CD4-positive, alpha-beta T cell (primary cell): ENCODE measurements at regions not wholly inside any gene's neighbourhood (a gene's known extent, or its start where the extent isn't known, plus 50 kb on each side); places are given as distances from the start of the nearest gene placed in this dataset.

Experiments used
- ATAC-seq: fragments of 200-7000 bp; cut with Tn5 transposase; one replicate; pipeline ENCODE4 v1.10.0; 2022; ENCODE audit warnings: mild to moderate bottlenecking; ENCODE audit not compliant: poor library complexity
- CTCF ChIA-PET: fragments of 350-600 bp; sonication (Branson Sonifier 250); formaldehyde crosslinking; loops from one replicate; lab custom pipeline; 2021; ENCODE audit warnings: antibody characterized with exemption, inconsistent platforms; lab: Charles Lee
- POLR2A ChIA-PET: fragments of 350-600 bp; sonication (Branson Sonifier 250); formaldehyde crosslinking; loops from one replicate; lab custom pipeline; 2021; ENCODE audit warnings: antibody characterized with exemption, inconsistent platforms; lab: Charles Lee
- DNase-seq, 14 experiments: peaks; one replicate each; pipeline ENCODE4 v3.0.0-alpha.2; 2013 to 2020; ENCODE audit warnings: mixed read lengths in 2 of 14
- H3K27ac ChIP-seq, 2 donors: one replicate each; pipeline versions ENCODE4 v1.5.1 to v1.7.0; 2013; ENCODE audit warnings: low read length in 2 of 2, low read depth in 1 of 2, mild to moderate bottlenecking in 1 of 2
- H3K27me3 ChIP-seq, 2 experiments: 1 replicate in 1 of 2; 2 replicates in 1 of 2; pipeline versions ENCODE4 v1.6.1 to v1.7.0; 2013; ENCODE audit warnings: low read length in 2 of 2, control low read depth in 1 of 2, mild to moderate bottlenecking in 1 of 2, moderate library complexity in 1 of 2; ENCODE audit not compliant: insufficient read depth in 2 of 2, control insufficient read depth in 1 of 2
- H3K36me3 ChIP-seq: one replicate; pipeline ENCODE4 v1.6.1; 2013; ENCODE audit warnings: low read length, control low read depth; ENCODE audit not compliant: insufficient read depth
- H3K4me1 ChIP-seq: one replicate; pipeline ENCODE4 v1.6.1; 2013; ENCODE audit warnings: low read length, control low read depth; ENCODE audit not compliant: insufficient read depth
- H3K4me3 ChIP-seq: one replicate; pipeline ENCODE4 v1.5.1; 2013; ENCODE audit warnings: mild to moderate bottlenecking, low read length, moderate library complexity
- H3K9me3 ChIP-seq, 2 experiments: 1 replicate in 1 of 2; 2 replicates in 1 of 2; pipeline versions ENCODE4 v1.6.1 to v1.7.0; 2013; ENCODE audit warnings: low read length in 2 of 2, mild to moderate bottlenecking in 2 of 2, control low read depth in 1 of 2, moderate library complexity in 1 of 2; ENCODE audit not compliant: control insufficient read depth in 1 of 2, insufficient read depth in 1 of 2
- H3K27ac Mint-ChIP-seq: one replicate; pipeline ENCODE4 v1.8.0; 2020; ENCODE audit warnings: mixed read lengths
- H3K27me3 Mint-ChIP-seq: one replicate; pipeline ENCODE4 v1.8.0; 2021; ENCODE audit warnings: mixed read lengths
- H3K36me3 Mint-ChIP-seq: one replicate; pipeline ENCODE4 v1.8.0; 2021; ENCODE audit warnings: low read depth, mixed read lengths
- H3K4me1 Mint-ChIP-seq: one replicate; pipeline ENCODE4 v1.8.0; 2021; ENCODE audit warnings: low read depth, mixed read lengths
- H3K4me3 Mint-ChIP-seq: one replicate; pipeline ENCODE4 v1.8.0; 2020; ENCODE audit warnings: mild to moderate bottlenecking, mixed read lengths
- H3K9me3 Mint-ChIP-seq: one replicate; pipeline ENCODE4 v1.8.0; 2020; ENCODE audit warnings: mixed read lengths
- intact Hi-C, 2 experiments: fragments of 100-400 bp; cut with DNase I in 1 of 2; cut with micrococcal nuclease in 1 of 2; formaldehyde crosslinking; loops; one replicate each; pipeline versions ENCODE4 v1.15.1 to v1.9.0; 2023 to 2025; cut with DNase I, micrococcal nuclease
- TF ChIP-seq, protein P1 (sequence below): fragments of 200-600 bp; IDR thresholded peaks from one replicate; pipeline ENCODE4 v1.8.0; 2022; ENCODE audit warnings: antibody characterized with exemption, mild to moderate bottlenecking

GRCh38 chr1:177426497-177426896 is 255.7 kb downstream of the BRINP2 start:
- H3K4me1 Mint-ChIP-seq: no peaks in the 10 kb centered on the region
- intact Hi-C loops: no loop called here
- no peaks in the 10 kb centered on the region for H3K36me3 Mint-ChIP-seq
- TF ChIP-seq, protein P1, sequence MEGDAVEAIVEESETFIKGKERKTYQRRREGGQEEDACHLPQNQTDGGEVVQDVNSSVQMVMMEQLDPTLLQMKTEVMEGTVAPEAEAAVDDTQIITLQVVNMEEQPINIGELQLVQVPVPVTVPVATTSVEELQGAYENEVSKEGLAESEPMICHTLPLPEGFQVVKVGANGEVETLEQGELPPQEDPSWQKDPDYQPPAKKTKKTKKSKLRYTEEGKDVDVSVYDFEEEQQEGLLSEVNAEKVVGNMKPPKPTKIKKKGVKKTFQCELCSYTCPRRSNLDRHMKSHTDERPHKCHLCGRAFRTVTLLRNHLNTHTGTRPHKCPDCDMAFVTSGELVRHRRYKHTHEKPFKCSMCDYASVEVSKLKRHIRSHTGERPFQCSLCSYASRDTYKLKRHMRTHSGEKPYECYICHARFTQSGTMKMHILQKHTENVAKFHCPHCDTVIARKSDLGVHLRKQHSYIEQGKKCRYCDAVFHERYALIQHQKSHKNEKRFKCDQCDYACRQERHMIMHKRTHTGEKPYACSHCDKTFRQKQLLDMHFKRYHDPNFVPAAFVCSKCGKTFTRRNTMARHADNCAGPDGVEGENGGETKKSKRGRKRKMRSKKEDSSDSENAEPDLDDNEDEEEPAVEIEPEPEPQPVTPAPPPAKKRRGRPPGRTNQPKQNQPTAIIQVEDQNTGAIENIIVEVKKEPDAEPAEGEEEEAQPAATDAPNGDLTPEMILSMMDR: no peak
- no peak for ATAC-seq
- Histone ChIP-seq H3K4me3 (no peak overlapping the region), H3K27me3 (no peaks in the 10 kb centered on the region), H3K36me3 (no peaks in the 10 kb centered on the region), H3K4me1 (no peaks in the 10 kb centered on the region), H3K9me3 (peaks cover 0 to 11% of the 10 kb centered on the region in 2 experiments), H3K27ac (no peak overlapping the region)
- POLR2A ChIA-PET: no interaction called here
- no peak for DNase-seq
- H3K27me3 Mint-ChIP-seq: no peaks in the 10 kb centered on the region
- CTCF ChIA-PET: no interaction called here
- H3K9me3 Mint-ChIP-seq: no peaks in the 10 kb centered on the region
- H3K27ac Mint-ChIP-seq: no peak overlapping the region
- no peak overlapping the region for H3K4me3 Mint-ChIP-seq

GRCh38 chr1:177425199-177425598 is 254.4 kb downstream of the BRINP2 start:
- Mint-ChIP-seq H3K27me3 (no peaks in the 10 kb centered on the region), H3K9me3 (no peaks in the 10 kb centered on the region), H3K27ac (no peak overlapping the region), H3K4me3 (no peak overlapping the region), H3K4me1 (no peaks in the 10 kb centered on the region), H3K36me3 (no peaks in the 10 kb centered on the region)
- no peak overlapping the region for H3K27ac ChIP-seq
- DNase-seq (no peak), ATAC-seq (no peak)
- no peaks in the 10 kb centered on the region for H3K36me3 ChIP-seq
- ChIA-PET POLR2A (no interaction called here), CTCF (no interaction called here)
- no peaks in the 10 kb centered on the region for H3K27me3 ChIP-seq
- TF ChIP-seq, protein P1: no peak
- H3K4me3 ChIP-seq: no peak overlapping the region
- peaks cover 0 to 11% of the 10 kb centered on the region in 2 experiments for H3K9me3 ChIP-seq
- H3K4me1 ChIP-seq: no peaks in the 10 kb centered on the region
- intact Hi-C loops: no loop called here

DNA sequence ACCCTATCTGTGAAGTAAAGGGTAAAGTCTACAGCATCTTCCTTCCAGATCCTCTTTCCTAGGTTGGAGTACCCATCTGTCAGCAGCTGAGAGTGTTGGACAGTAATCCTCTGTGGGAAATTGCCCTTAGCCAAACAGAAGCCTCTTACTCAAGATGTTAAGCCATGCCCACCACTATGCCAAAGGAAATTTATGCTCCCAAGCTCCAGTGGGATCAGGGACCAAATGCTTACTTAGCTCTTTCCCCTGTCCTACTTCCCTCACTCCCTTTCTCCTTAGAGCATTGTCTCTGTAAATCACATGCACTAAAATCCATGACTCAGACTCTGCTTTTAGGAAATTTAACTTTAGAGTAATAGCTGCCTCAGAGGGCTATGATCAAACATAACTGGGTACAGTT is 254.0 kb downstream of the BRINP2 start:
- Histone ChIP-seq H3K27ac (no peak overlapping the region), H3K4me3 (no peak overlapping the region), H3K36me3 (no peaks in the 10 kb centered on the region), H3K27me3 (no peaks in the 10 kb centered on the region), H3K9me3 (peaks cover 0 to 11% of the 10 kb centered on the region in 2 experiments), H3K4me1 (no peaks in the 10 kb centered on the region)
- no peak for DNase-seq
- ATAC-seq: no peak
- no peaks in the 10 kb centered on the region for H3K9me3 Mint-ChIP-seq
- intact Hi-C loops: no loop called here
- POLR2A ChIA-PET: no interaction called here
- H3K27me3 Mint-ChIP-seq: no peaks in the 10 kb centered on the region
- H3K27ac Mint-ChIP-seq: no peak overlapping the region
- no peaks in the 10 kb centered on the region for H3K36me3 Mint-ChIP-seq
- H3K4me3 Mint-ChIP-seq: no peak overlapping the region
- TF ChIP-seq, protein P1: no peak
- no peaks in the 10 kb centered on the region for H3K4me1 Mint-ChIP-seq
- CTCF ChIA-PET: no interaction called here
